GM12892 (cell line): ENCODE measurements at regions not wholly inside any gene's neighbourhood (a gene's known extent, or its start where the extent isn't known, plus 50 kb on each side); places are given as distances from the start of the nearest gene placed in this dataset.

Experiments
- POLR2A ChIP-seq: IDR thresholded peaks from 2 replicates; pipeline ENCODE4 v1.6.1; 2011; ENCODE audit warnings: low read depth, low read length, control low read depth
- POLR2AphosphoS5 ChIP-seq: IDR thresholded peaks from 2 replicates; pipeline ENCODE4 v1.6.1; 2011; ENCODE audit warnings: low read depth, low read length, control low read depth
- TAF1 ChIP-seq: IDR thresholded peaks from 2 replicates; pipeline ENCODE4 v1.6.1; 2011; ENCODE audit warnings: low read depth, mild to moderate bottlenecking, control low read depth, low read length, borderline replicate concordance

DNA sequence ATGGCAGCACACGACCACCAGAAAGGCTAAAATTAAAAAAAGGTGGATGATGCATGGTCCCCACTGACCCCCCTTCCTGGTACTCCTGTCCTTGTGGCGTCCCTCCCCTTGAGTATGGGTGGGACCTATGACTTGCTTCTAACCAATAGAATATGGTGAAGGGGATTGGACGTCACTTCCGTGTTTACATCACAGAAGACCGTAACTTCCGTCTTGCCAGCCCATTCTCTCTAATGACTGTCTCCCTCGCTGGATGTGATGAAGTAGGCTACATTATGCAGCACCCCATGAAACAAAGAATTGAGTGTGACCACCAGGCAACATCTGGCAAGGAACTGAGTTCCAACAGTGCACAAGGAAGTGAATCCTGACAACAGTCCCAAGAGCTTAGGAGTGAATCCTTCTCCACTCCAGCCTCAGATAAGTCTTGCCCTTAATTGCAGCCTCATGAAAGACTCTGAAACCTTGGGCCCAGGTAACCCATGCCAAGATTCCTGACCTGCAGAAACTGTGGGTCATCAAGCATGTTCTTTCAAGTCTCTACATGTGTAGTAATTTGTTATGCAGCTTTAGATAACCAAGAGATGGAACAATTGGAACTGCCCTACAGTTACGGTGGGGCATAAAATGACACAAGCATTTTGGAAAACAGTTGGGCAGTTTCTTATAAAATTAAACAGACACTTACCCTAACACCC, 80.1 kb upstream of the NPAS2 start:
- no peak for TF ChIP-seq TAF1
- TF ChIP-seq POLR2A: no peak
- no peak for TF ChIP-seq POLR2AphosphoS5
